ENCODE measurements at regions not wholly inside any gene's neighbourhood (a gene's known extent, or its start where the extent isn't known, plus 50 kb on each side); places are given as distances from the start of the nearest gene placed in this dataset.
A peak's percentile ranks its signal among the peaks of the same experiment; 100 is the strongest.

DNA sequence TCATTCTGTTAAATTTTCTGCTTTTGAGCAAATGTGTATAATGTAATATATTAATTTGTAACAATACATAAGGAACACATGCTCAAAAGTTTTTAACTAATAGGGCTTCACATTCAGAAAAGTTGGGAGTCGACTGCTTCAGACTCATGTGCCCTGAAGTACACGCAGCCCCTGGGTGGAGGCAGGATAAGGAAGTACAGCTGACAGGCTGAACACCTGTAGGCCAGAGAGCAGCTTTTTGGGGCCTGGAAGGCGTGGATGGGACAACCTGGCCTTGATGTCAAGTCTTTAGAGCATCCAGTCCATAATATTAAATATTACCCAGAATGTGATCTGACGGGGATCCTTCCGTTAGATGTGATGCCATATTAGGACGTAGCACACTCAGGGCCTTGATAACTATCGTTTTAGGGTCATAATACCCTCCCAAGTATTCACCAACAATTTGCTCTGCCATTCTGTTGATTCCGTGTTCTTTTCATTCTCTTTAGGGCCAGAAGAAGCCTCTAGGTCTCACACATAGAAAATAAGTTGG lies 485.2 kb downstream of the SIPA1L2 start:
- peaks cover 20% of the 10 kb centered on the region for H3K36me3 Mint-ChIP-seq
- H3K27me3 Mint-ChIP-seq (ENCODE audit: low read depth) = no peaks in the 10 kb centered on the region
- DNase-seq (ENCODE audit: low spot score) (no peak), ATAC-seq (no peak)
- H3K27ac Mint-ChIP-seq = no peak overlapping the region
- POLR2A ChIA-PET = interaction anchor here (0.6 kb wide), 1 partner anchor 119 kb away, joined by 3 read pairs; no protein-coding TSS in a partner anchor
- CTCF ChIA-PET = interaction anchor here (0.6 kb wide), 1 partner anchor 380 kb away, joined by 6 read pairs; no protein-coding TSS in a partner anchor
- no peak overlapping the region for H3K4me3 Mint-ChIP-seq
- H3K9me3 Mint-ChIP-seq = peaks cover 12% of the 10 kb centered on the region
- H3K4me1 Mint-ChIP-seq = peaks cover 48% of the 10 kb centered on the region
- TF ChIP-seq, protein P1, sequence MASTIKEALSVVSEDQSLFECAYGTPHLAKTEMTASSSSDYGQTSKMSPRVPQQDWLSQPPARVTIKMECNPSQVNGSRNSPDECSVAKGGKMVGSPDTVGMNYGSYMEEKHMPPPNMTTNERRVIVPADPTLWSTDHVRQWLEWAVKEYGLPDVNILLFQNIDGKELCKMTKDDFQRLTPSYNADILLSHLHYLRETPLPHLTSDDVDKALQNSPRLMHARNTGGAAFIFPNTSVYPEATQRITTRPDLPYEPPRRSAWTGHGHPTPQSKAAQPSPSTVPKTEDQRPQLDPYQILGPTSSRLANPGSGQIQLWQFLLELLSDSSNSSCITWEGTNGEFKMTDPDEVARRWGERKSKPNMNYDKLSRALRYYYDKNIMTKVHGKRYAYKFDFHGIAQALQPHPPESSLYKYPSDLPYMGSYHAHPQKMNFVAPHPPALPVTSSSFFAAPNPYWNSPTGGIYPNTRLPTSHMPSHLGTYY (CRISPR knock-in tag; IDR thresholded peaks at IDR 0.05) = no peak
- TF ChIP-seq TEAD4 (CRISPR knock-in tag; IDR thresholded peaks at IDR 0.05) (no peak), ZNF263 (CRISPR knock-in tag; IDR thresholded peaks at IDR 0.05; ENCODE audit: low read depth) (no peak), ZNF423 (CRISPR knock-in tag; IDR thresholded peaks at IDR 0.05) (no peak), ZNF416 (CRISPR knock-in tag; IDR thresholded peaks at IDR 0.05) (0 out of 2 replicates have a peak, but pooled peaks have one; percentile 65), NFATC4 (CRISPR knock-in tag; IDR thresholded peaks at IDR 0.05) (0 out of 2 replicates have a peak, but pooled peaks have one; percentile 39), JAZF1 (CRISPR knock-in tag; IDR thresholded peaks at IDR 0.05) (no peak), MYBL2 (CRISPR knock-in tag; IDR thresholded peaks at IDR 0.05) (no peak), NR3C1 (CRISPR knock-in tag; conservative IDR thresholded peaks at IDR 0.05; ENCODE audit: low read depth) (no peak), TCF7 (CRISPR knock-in tag; IDR thresholded peaks at IDR 0.05; ENCODE audit: low read depth) (no peak), NR1H2 (CRISPR knock-in tag; IDR thresholded peaks at IDR 0.05) (no peak), CREM (CRISPR knock-in tag; IDR thresholded peaks at IDR 0.05) (no peak), ETV6 (CRISPR knock-in tag; IDR thresholded peaks at IDR 0.05) (no peak), GRHL2 (CRISPR knock-in tag; IDR thresholded peaks at IDR 0.05; ENCODE audit: insufficient replicate concordance, severe bottlenecking) (no peak), ZNF138 (CRISPR knock-in tag; conservative IDR thresholded peaks at IDR 0.05) (no peak), ZNF671 (CRISPR knock-in tag; IDR thresholded peaks at IDR 0.05) (peak; percentile 73), NFE2L1 (CRISPR knock-in tag; IDR thresholded peaks at IDR 0.05) (no peak), JUN (CRISPR knock-in tag; IDR thresholded peaks at IDR 0.05) (0 out of 2 replicates have a peak, but pooled peaks have one; percentile 13)
- TF ChIP-seq, protein P2, sequence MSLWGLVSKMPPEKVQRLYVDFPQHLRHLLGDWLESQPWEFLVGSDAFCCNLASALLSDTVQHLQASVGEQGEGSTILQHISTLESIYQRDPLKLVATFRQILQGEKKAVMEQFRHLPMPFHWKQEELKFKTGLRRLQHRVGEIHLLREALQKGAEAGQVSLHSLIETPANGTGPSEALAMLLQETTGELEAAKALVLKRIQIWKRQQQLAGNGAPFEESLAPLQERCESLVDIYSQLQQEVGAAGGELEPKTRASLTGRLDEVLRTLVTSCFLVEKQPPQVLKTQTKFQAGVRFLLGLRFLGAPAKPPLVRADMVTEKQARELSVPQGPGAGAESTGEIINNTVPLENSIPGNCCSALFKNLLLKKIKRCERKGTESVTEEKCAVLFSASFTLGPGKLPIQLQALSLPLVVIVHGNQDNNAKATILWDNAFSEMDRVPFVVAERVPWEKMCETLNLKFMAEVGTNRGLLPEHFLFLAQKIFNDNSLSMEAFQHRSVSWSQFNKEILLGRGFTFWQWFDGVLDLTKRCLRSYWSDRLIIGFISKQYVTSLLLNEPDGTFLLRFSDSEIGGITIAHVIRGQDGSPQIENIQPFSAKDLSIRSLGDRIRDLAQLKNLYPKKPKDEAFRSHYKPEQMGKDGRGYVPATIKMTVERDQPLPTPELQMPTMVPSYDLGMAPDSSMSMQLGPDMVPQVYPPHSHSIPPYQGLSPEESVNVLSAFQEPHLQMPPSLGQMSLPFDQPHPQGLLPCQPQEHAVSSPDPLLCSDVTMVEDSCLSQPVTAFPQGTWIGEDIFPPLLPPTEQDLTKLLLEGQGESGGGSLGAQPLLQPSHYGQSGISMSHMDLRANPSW (CRISPR knock-in tag; conservative IDR thresholded peaks at IDR 0.05; ENCODE audit: low read depth) = no peak
- TF ChIP-seq, protein P3, sequence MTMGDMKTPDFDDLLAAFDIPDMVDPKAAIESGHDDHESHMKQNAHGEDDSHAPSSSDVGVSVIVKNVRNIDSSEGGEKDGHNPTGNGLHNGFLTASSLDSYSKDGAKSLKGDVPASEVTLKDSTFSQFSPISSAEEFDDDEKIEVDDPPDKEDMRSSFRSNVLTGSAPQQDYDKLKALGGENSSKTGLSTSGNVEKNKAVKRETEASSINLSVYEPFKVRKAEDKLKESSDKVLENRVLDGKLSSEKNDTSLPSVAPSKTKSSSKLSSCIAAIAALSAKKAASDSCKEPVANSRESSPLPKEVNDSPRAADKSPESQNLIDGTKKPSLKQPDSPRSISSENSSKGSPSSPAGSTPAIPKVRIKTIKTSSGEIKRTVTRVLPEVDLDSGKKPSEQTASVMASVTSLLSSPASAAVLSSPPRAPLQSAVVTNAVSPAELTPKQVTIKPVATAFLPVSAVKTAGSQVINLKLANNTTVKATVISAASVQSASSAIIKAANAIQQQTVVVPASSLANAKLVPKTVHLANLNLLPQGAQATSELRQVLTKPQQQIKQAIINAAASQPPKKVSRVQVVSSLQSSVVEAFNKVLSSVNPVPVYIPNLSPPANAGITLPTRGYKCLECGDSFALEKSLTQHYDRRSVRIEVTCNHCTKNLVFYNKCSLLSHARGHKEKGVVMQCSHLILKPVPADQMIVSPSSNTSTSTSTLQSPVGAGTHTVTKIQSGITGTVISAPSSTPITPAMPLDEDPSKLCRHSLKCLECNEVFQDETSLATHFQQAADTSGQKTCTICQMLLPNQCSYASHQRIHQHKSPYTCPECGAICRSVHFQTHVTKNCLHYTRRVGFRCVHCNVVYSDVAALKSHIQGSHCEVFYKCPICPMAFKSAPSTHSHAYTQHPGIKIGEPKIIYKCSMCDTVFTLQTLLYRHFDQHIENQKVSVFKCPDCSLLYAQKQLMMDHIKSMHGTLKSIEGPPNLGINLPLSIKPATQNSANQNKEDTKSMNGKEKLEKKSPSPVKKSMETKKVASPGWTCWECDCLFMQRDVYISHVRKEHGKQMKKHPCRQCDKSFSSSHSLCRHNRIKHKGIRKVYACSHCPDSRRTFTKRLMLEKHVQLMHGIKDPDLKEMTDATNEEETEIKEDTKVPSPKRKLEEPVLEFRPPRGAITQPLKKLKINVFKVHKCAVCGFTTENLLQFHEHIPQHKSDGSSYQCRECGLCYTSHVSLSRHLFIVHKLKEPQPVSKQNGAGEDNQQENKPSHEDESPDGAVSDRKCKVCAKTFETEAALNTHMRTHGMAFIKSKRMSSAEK (CRISPR knock-in tag; IDR thresholded peaks at IDR 0.05; ENCODE audit: borderline replicate concordance) = 0 out of 2 replicates have a peak, but pooled peaks have one; percentile 9
- TF ChIP-seq, protein P4, sequence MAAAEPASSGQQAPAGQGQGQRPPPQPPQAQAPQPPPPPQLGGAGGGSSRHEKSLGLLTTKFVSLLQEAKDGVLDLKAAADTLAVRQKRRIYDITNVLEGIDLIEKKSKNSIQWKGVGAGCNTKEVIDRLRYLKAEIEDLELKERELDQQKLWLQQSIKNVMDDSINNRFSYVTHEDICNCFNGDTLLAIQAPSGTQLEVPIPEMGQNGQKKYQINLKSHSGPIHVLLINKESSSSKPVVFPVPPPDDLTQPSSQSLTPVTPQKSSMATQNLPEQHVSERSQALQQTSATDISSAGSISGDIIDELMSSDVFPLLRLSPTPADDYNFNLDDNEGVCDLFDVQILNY (CRISPR knock-in tag; IDR thresholded peaks at IDR 0.05) = no peak
- TF ChIP-seq, protein P5, sequence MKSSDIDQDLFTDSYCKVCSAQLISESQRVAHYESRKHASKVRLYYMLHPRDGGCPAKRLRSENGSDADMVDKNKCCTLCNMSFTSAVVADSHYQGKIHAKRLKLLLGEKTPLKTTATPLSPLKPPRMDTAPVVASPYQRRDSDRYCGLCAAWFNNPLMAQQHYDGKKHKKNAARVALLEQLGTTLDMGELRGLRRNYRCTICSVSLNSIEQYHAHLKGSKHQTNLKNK (CRISPR knock-in tag; IDR thresholded peaks at IDR 0.05) = no peak
- TF ChIP-seq, protein P6, sequence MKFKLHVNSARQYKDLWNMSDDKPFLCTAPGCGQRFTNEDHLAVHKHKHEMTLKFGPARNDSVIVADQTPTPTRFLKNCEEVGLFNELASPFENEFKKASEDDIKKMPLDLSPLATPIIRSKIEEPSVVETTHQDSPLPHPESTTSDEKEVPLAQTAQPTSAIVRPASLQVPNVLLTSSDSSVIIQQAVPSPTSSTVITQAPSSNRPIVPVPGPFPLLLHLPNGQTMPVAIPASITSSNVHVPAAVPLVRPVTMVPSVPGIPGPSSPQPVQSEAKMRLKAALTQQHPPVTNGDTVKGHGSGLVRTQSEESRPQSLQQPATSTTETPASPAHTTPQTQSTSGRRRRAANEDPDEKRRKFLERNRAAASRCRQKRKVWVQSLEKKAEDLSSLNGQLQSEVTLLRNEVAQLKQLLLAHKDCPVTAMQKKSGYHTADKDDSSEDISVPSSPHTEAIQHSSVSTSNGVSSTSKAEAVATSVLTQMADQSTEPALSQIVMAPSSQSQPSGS (CRISPR knock-in tag; IDR thresholded peaks at IDR 0.05; ENCODE audit: borderline replicate concordance, low read depth) = no peak
- TF ChIP-seq, protein P7, sequence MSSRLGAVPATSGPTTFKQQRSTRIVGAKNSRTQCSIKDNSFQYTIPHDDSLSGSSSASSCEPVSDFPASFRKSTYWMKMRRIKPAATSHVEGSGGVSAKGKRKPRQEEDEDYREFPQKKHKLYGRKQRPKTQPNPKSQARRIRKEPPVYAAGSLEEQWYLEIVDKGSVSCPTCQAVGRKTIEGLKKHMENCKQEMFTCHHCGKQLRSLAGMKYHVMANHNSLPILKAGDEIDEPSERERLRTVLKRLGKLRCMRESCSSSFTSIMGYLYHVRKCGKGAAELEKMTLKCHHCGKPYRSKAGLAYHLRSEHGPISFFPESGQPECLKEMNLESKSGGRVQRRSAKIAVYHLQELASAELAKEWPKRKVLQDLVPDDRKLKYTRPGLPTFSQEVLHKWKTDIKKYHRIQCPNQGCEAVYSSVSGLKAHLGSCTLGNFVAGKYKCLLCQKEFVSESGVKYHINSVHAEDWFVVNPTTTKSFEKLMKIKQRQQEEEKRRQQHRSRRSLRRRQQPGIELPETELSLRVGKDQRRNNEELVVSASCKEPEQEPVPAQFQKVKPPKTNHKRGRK (CRISPR knock-in tag; IDR thresholded peaks at IDR 0.05; ENCODE audit: borderline replicate concordance) = no peak
- TF ChIP-seq, protein P8, sequence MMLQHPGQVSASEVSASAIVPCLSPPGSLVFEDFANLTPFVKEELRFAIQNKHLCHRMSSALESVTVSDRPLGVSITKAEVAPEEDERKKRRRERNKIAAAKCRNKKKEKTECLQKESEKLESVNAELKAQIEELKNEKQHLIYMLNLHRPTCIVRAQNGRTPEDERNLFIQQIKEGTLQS (CRISPR knock-in tag; conservative IDR thresholded peaks at IDR 0.05) = no peak
